ENCODE measurements at regions not wholly inside any gene's neighbourhood (a gene's known extent, or its start where the extent isn't known, plus 50 kb on each side); places are given as distances from the start of the nearest gene placed in this dataset.

GRCh38 chr18:57211776-57212175 is 64.9 kb downstream of the BOD1L2 start:
- DNase-seq = no peak
- intact Hi-C loops (cut with DNase I; ENCODE audit: low total_unique reads) (no loop called here), in situ Hi-C loops (cut with MboI; ENCODE audit: low sequenced_read_pairs in 4 of 4) (no loop called here)
- Histone ChIP-seq H3K4me3 (no peak overlapping the region), H3K9me3 (no peaks in the 10 kb centered on the region), H3K36me3 (no peaks in the 10 kb centered on the region), H3K27ac (no peak overlapping the region), H3K27me3 (peaks cover 0 to 4% (median 0%) of the 10 kb centered on the region in 3 donors), H3K4me1 (no peaks in the 10 kb centered on the region)
- ATAC-seq = no peak
- no peak for TF ChIP-seq CTCF (IDR thresholded peaks at IDR 0.05 in 4 of 5, conservative IDR thresholded peaks at IDR 0.05 in 1 of 5)
- TF ChIP-seq POLR2A (IDR thresholded peaks at IDR 0.05) = no peak

GRCh38 chr18:57212678-57213077 is 65.8 kb downstream of the BOD1L2 start:
- intact Hi-C loops (cut with DNase I; ENCODE audit: low total_unique reads) (no loop called here), in situ Hi-C loops (cut with MboI; ENCODE audit: low sequenced_read_pairs in 4 of 4) (no loop called here)
- H3K4me1 ChIP-seq = no peaks in the 10 kb centered on the region
- DNase-seq (no peak), ATAC-seq (no peak)
- no peak overlapping the region for H3K4me3 ChIP-seq
- no peak for TF ChIP-seq POLR2A (IDR thresholded peaks at IDR 0.05)
- H3K27me3 ChIP-seq = peaks cover 0 to 4% (median 0%) of the 10 kb centered on the region in 3 donors
- H3K9me3 ChIP-seq = no peaks in the 10 kb centered on the region
- no peak overlapping the region for H3K27ac ChIP-seq
- H3K36me3 ChIP-seq = no peaks in the 10 kb centered on the region

- DNase-seq (no peak), ATAC-seq (no peak)
- peaks cover 0 to under 1% (median 0%) of the 10 kb centered on the region in 3 donors for H3K27me3 ChIP-seq
- no peak for TF ChIP-seq POLR2A (IDR thresholded peaks at IDR 0.05)
- intact Hi-C loops (cut with DNase I; ENCODE audit: low total_unique reads) (no loop called here), in situ Hi-C loops (cut with MboI; ENCODE audit: low sequenced_read_pairs in 4 of 4) (no loop called here)
- no peaks in the 10 kb centered on the region for H3K4me1 ChIP-seq
- no peak overlapping the region for H3K4me3 ChIP-seq
- no peaks in the 10 kb centered on the region for H3K9me3 ChIP-seq
- no peaks in the 10 kb centered on the region for H3K36me3 ChIP-seq
- H3K27ac ChIP-seq = no peak overlapping the region
Observed at GRCh38 chr18:57214976-57215375, 68.1 kb downstream of the BOD1L2 start.

- Histone ChIP-seq H3K36me3 (no peaks in the 10 kb centered on the region), H3K4me1 (no peaks in the 10 kb centered on the region), H3K9me3 (no peaks in the 10 kb centered on the region), H3K4me3 (no peak overlapping the region), H3K27ac (no peak overlapping the region), H3K27me3 (no peaks in the 10 kb centered on the region)
- TF ChIP-seq POLR2A (IDR thresholded peaks at IDR 0.05) = no peak
- no peak for TF ChIP-seq CTCF (IDR thresholded peaks at IDR 0.05 in 4 of 5, conservative IDR thresholded peaks at IDR 0.05 in 1 of 5)
- ATAC-seq = no peak
- DNase-seq = no peak
- intact Hi-C loops (cut with DNase I; ENCODE audit: low total_unique reads) (no loop called here), in situ Hi-C loops (cut with MboI; ENCODE audit: low sequenced_read_pairs in 4 of 4) (no loop called here)
Observed at GRCh38 chr18:57218281-57218680, 71.4 kb downstream of the BOD1L2 start.

GRCh38 chr18:57219964-57220363 is 73.1 kb downstream of the BOD1L2 start:
- no peak for DNase-seq
- no peak for ATAC-seq
- Histone ChIP-seq H3K9me3 (no peaks in the 10 kb centered on the region), H3K36me3 (no peaks in the 10 kb centered on the region), H3K4me3 (no peak overlapping the region), H3K27me3 (no peaks in the 10 kb centered on the region), H3K4me1 (no peaks in the 10 kb centered on the region), H3K27ac (no peak overlapping the region)
- intact Hi-C loops (cut with DNase I; ENCODE audit: low total_unique reads) (no loop called here), in situ Hi-C loops (cut with MboI; ENCODE audit: low sequenced_read_pairs in 4 of 4) (no loop called here)
- no peak for TF ChIP-seq CTCF (IDR thresholded peaks at IDR 0.05 in 4 of 5, conservative IDR thresholded peaks at IDR 0.05 in 1 of 5)
- no peak for TF ChIP-seq POLR2A (IDR thresholded peaks at IDR 0.05)

GRCh38 chr18:57220480-57220879 is 73.6 kb downstream of the BOD1L2 start:
- no peak for DNase-seq
- H3K27ac ChIP-seq = no peak overlapping the region
- intact Hi-C loops (cut with DNase I; ENCODE audit: low total_unique reads) = no loop called here
- H3K9me3 ChIP-seq = no peaks in the 10 kb centered on the region
- in situ Hi-C loops (cut with MboI; ENCODE audit: low sequenced_read_pairs in 4 of 4) = no loop called here
- TF ChIP-seq POLR2A (IDR thresholded peaks at IDR 0.05) (no peak), CTCF (IDR thresholded peaks at IDR 0.05 in 4 of 5, conservative IDR thresholded peaks at IDR 0.05 in 1 of 5) (no peak)
- no peaks in the 10 kb centered on the region for H3K4me1 ChIP-seq
- ATAC-seq = no peak
- H3K36me3 ChIP-seq = no peaks in the 10 kb centered on the region
- no peaks in the 10 kb centered on the region for H3K27me3 ChIP-seq
- H3K4me3 ChIP-seq = no peak overlapping the region

Measured in gastrocnemius medialis (tissue), 4 donors.